Esophagus muscularis mucosa (tissue), 3 donors: ENCODE measurements at regions not wholly inside any gene's neighbourhood (a gene's known extent, or its start where the extent isn't known, plus 50 kb on each side); places are given as distances from the start of the nearest gene placed in this dataset.
"Not testable (repeated sequence)": the region's sequence is repeated elsewhere in the genome, so short reads cannot be mapped to it uniquely, and the experiment has no call there.

ENCODE experiments used
- CTCF ChIP-seq, 3 experiments: fragments of 200-600 bp in 2 of 3; fragments of 450-650 bp in 1 of 3; sonication (generic) in 2 of 3; IDR thresholded peaks; one replicate each; pipeline ENCODE4 v1.5.1; 2017 to 2019; ENCODE audit warnings: antibody characterized with exemption in 3 of 3, mild to moderate bottlenecking in 2 of 3, moderate library complexity in 1 of 3
- POLR2AphosphoS5 ChIP-seq, 2 donors: sonication (generic); formaldehyde crosslinking; IDR thresholded peaks; one replicate each; pipeline ENCODE4 v1.6.1; 2017; ENCODE audit warnings: antibody characterized with exemption in 2 of 2

GRCh38 chr10:21351594-21351993 lies 173.9 kb downstream of the SKIDA1 start:
- TF ChIP-seq CTCF, POLR2AphosphoS5 (IDR thresholded peaks at IDR 0.05): not testable (repeated sequence)
